GM19463 (cell line): ENCODE measurements at regions not wholly inside any gene's neighbourhood (a gene's known extent, or its start where the extent isn't known, plus 50 kb on each side); places are given as distances from the start of the nearest gene placed in this dataset.

Experiments used
- ATAC-seq: cut with Tn5 transposase; IDR thresholded peaks from one replicate; pipeline ENCODE4 v1.9.1; 2021; ENCODE audit warnings: mild to moderate bottlenecking, moderate library complexity; ENCODE audit not compliant: unreplicated experiment

GRCh38 chr10:31262672-31263071 is 56.3 kb upstream of the ZEB1 start:
- ATAC-seq = no peak

GRCh38 chr10:31263903-31264302 is 55.1 kb upstream of the ZEB1 start:
- ATAC-seq = no peak

- ATAC-seq = no peak
These were observed 50.3 kb upstream of the ZEB1 start for GRCh38 chr10:31268444-31269303.
